H9 (cell line): ENCODE measurements at regions not wholly inside any gene's neighbourhood (a gene's known extent, or its start where the extent isn't known, plus 50 kb on each side); places are given as distances from the start of the nearest gene placed in this dataset.
A peak's percentile ranks its signal among the peaks of the same experiment; 100 is the strongest.

Source experiments
- DNase-seq: peaks from one replicate; pipeline ENCODE4 v3.0.0-alpha.2; 2017
- H2AFZ ChIP-seq: one replicate; pipeline ENCODE4 v1.6.1; 2013; ENCODE audit warnings: mild to moderate bottlenecking, low read length, control low read depth, moderate library complexity
- H2AK5ac ChIP-seq: 2 replicates; pipeline ENCODE4 v1.6.1; 2013; ENCODE audit warnings: low read length, control low read depth, mixed read lengths; ENCODE audit not compliant: insufficient read length
- H2BK120ac ChIP-seq: one replicate; pipeline ENCODE4 v1.6.1; 2013; ENCODE audit warnings: low read depth, mild to moderate bottlenecking, low read length, control low read depth, inconsistent platforms; ENCODE audit not compliant: poor library complexity, severe bottlenecking
- H2BK12ac ChIP-seq: 2 replicates; pipeline ENCODE4 v1.6.1; 2013; ENCODE audit warnings: low read length, control low read depth, mixed read lengths, low read depth; ENCODE audit not compliant: insufficient read length
- H2BK15ac ChIP-seq: 2 replicates; pipeline ENCODE4 v1.6.1; 2013; ENCODE audit warnings: low read depth, low read length, control low read depth
- H2BK20ac ChIP-seq: one replicate; pipeline ENCODE4 v1.6.1; 2013; ENCODE audit warnings: low read depth, mild to moderate bottlenecking, low read length, control low read depth, inconsistent platforms; ENCODE audit not compliant: poor library complexity, severe bottlenecking
- H2BK5ac ChIP-seq: 2 replicates; pipeline ENCODE4 v1.6.1; 2013; ENCODE audit warnings: low read length, control low read depth, mixed read lengths; ENCODE audit not compliant: insufficient read length
- H3K14ac ChIP-seq: 2 replicates; pipeline ENCODE4 v1.6.1; 2013; ENCODE audit warnings: low read length, control low read depth; ENCODE audit not compliant: insufficient read depth
- H3K18ac ChIP-seq: 2 replicates; pipeline ENCODE4 v1.6.1; 2013; ENCODE audit warnings: low read depth, mild to moderate bottlenecking, mixed read lengths, low read length, control low read depth; ENCODE audit not compliant: insufficient read length
- H3K23ac ChIP-seq: 2 replicates; pipeline ENCODE4 v1.6.1; 2013; ENCODE audit warnings: low read length, control low read depth, mixed read lengths, low read depth; ENCODE audit not compliant: insufficient read length
- H3K23me2 ChIP-seq: 2 replicates; pipeline ENCODE4 v1.6.1; 2013; ENCODE audit warnings: low read depth, mild to moderate bottlenecking, mixed read lengths, low read length, control low read depth; ENCODE audit not compliant: insufficient read length, poor library complexity, severe bottlenecking
- H3K27ac ChIP-seq: 2 replicates; pipeline ENCODE4 v1.5.1; 2013; ENCODE audit warnings: low read length, control low read depth, mixed read lengths, low read depth; ENCODE audit not compliant: insufficient read length
- H3K27me3 ChIP-seq: 2 replicates; pipeline ENCODE4 v1.6.1; 2013; ENCODE audit warnings: low read length, control low read depth, inconsistent platforms; ENCODE audit not compliant: insufficient read depth
- H3K4ac ChIP-seq: 2 replicates; pipeline ENCODE4 v1.6.1; 2013; ENCODE audit warnings: low read depth, mild to moderate bottlenecking, control low read depth, inconsistent platforms, low read length, moderate library complexity
- H3K4me1 ChIP-seq: 2 replicates; pipeline ENCODE4 v1.6.1; 2013; ENCODE audit warnings: low read length, control low read depth, inconsistent platforms; ENCODE audit not compliant: insufficient read depth
- H3K4me2 ChIP-seq: 2 replicates; pipeline ENCODE4 v1.6.1; 2013; ENCODE audit warnings: low read length, control low read depth, mixed read lengths; ENCODE audit not compliant: insufficient read length, insufficient read depth
- H3K56ac ChIP-seq: 2 replicates; pipeline ENCODE4 v1.6.1; 2013; ENCODE audit warnings: low read depth, mild to moderate bottlenecking, mixed read lengths, low read length, control low read depth; ENCODE audit not compliant: insufficient read length
- H3K79me1 ChIP-seq: 2 replicates; pipeline ENCODE4 v1.6.1; 2013; ENCODE audit warnings: low read depth, mild to moderate bottlenecking, moderate library complexity, low read length, control low read depth, inconsistent platforms; ENCODE audit not compliant: insufficient read depth, poor library complexity, severe bottlenecking
- H3K79me2 ChIP-seq: 2 replicates; pipeline ENCODE4 v1.6.1; 2013; ENCODE audit warnings: low read length, control low read depth, inconsistent platforms; ENCODE audit not compliant: insufficient read depth
- H3K9ac ChIP-seq: 2 replicates; pipeline ENCODE4 v1.6.1; 2013; ENCODE audit warnings: low read length, control low read depth, mixed read lengths; ENCODE audit not compliant: insufficient read length; ENCODE audit errors: extremely low read depth
- H3K9me3 ChIP-seq: one replicate; pipeline ENCODE4 v1.6.1; 2013; ENCODE audit warnings: low read depth, low read length, inconsistent platforms; ENCODE audit not compliant: control insufficient read depth
- H3T11ph ChIP-seq: one replicate; pipeline ENCODE4 v1.6.1; 2013; ENCODE audit warnings: mild to moderate bottlenecking, low read length, control low read depth, inconsistent platforms
- H4K20me1 ChIP-seq: one replicate; pipeline ENCODE4 v1.6.1; 2013; ENCODE audit not compliant: control insufficient read depth, insufficient read length, insufficient read depth
- H4K5ac ChIP-seq: 2 replicates; pipeline ENCODE4 v1.6.1; 2013; ENCODE audit warnings: low read depth, mild to moderate bottlenecking, mixed read lengths, low read length, control low read depth; ENCODE audit not compliant: insufficient read length
- H4K8ac ChIP-seq: replicated peaks from 2 replicates; pipeline ENCODE4 v1.6.1; 2013; ENCODE audit warnings: low read length, control low read depth, mixed read lengths, low read depth; ENCODE audit not compliant: insufficient read length
- H4K91ac ChIP-seq: 2 replicates; pipeline ENCODE4 v1.6.1; 2013; ENCODE audit warnings: low read depth, mild to moderate bottlenecking, moderate library complexity, mixed read lengths, low read length, control low read depth; ENCODE audit not compliant: insufficient read length
- H3K27ac Mint-ChIP-seq, 3 experiments: 2 replicates in 2 of 3; 3 replicates in 1 of 3; pipeline ENCODE4 v1.8.0; 2020 to 2021; ENCODE audit warnings: mixed read lengths in 3 of 3, mild to moderate bottlenecking in 1 of 3, moderate library complexity in 1 of 3
- H3K27me3 Mint-ChIP-seq: 2 replicates; pipeline ENCODE4 v1.8.0; 2021; ENCODE audit warnings: low read depth, mild to moderate bottlenecking, moderate library complexity, mixed read lengths
- H3K36me3 Mint-ChIP-seq, 3 experiments: 2 replicates in 2 of 3; 3 replicates in 1 of 3; pipeline ENCODE4 v1.8.0; 2020 to 2021; ENCODE audit warnings: low read depth in 3 of 3, mixed read lengths in 3 of 3; ENCODE audit not compliant: insufficient read depth in 1 of 3
- H3K4me1 Mint-ChIP-seq, 2 experiments: 2 replicates each; pipeline ENCODE4 v1.8.0; 2020; ENCODE audit warnings: mixed read lengths in 2 of 2
- H3K4me3 Mint-ChIP-seq, 2 experiments: 2 replicates in 1 of 2; 3 replicates in 1 of 2; pipeline ENCODE4 v1.8.0; 2020 to 2021; ENCODE audit warnings: mild to moderate bottlenecking in 2 of 2, mixed read lengths in 2 of 2, moderate library complexity in 1 of 2
- H3K9me3 Mint-ChIP-seq, 2 experiments: 2 replicates in 1 of 2; 3 replicates in 1 of 2; pipeline ENCODE4 v1.8.0; 2020; ENCODE audit warnings: mild to moderate bottlenecking in 2 of 2, mixed read lengths in 2 of 2, moderate library complexity in 1 of 2
- WGBS: extraction: QIAGEN DNeasy Blood & Tissue Kit; methylation state at CpG from one replicate; pipeline ENCODE4 v1.1.7; 2013; ENCODE audit warnings: missing lambda C conversion rate, low lambda C conversion rate, mixed read lengths; ENCODE audit not compliant: insufficient read length; ENCODE audit errors: extremely low coverage; 5-methylcytosine and 5-hydroxymethylcytosine counted together
- TF ChIP-seq, protein P1 (sequence below): fragments of 200-600 bp; sonication (generic); conservative IDR thresholded peaks from 3 replicates; pipeline ENCODE4 v1.8.0; 2021; ENCODE audit warnings: antibody characterized with exemption, mild to moderate bottlenecking

GRCh38 chr22:49528420-49528720 is 299.3 kb downstream of the BRD1 start:
- H3K27me3 ChIP-seq: no peaks in the 10 kb centered on the region
- WGBS: no CpG with 5 or more reads among the region's 6 CpGs
- Mint-ChIP-seq H3K9me3 (peaks cover 0 to 10% of the 10 kb centered on the region in 2 experiments; a peak in 2 of 5 replicates), H3K4me3 (no peak overlapping the region), H3K4me1 (peaks cover 28 to 40% of the 10 kb centered on the region in 2 experiments), H3K27ac (0 out of 7 replicates have a peak overlapping the region, but pooled peaks of 1 of the 3 experiments have one; percentile 28), H3K27me3 (peaks cover 4% of the 10 kb centered on the region), H3K36me3 (no peaks in the 10 kb centered on the region)
- no peak overlapping the region for H3K56ac ChIP-seq
- no peaks in the 10 kb centered on the region for H3K79me1 ChIP-seq
- DNase-seq: no peak
- no peak overlapping the region for H2BK5ac ChIP-seq
- H3K18ac ChIP-seq: no peak overlapping the region
- no peaks in the 10 kb centered on the region for H4K20me1 ChIP-seq
- no peaks in the 10 kb centered on the region for H3K23me2 ChIP-seq
- no peak overlapping the region for H4K91ac ChIP-seq
- TF ChIP-seq, protein P1, sequence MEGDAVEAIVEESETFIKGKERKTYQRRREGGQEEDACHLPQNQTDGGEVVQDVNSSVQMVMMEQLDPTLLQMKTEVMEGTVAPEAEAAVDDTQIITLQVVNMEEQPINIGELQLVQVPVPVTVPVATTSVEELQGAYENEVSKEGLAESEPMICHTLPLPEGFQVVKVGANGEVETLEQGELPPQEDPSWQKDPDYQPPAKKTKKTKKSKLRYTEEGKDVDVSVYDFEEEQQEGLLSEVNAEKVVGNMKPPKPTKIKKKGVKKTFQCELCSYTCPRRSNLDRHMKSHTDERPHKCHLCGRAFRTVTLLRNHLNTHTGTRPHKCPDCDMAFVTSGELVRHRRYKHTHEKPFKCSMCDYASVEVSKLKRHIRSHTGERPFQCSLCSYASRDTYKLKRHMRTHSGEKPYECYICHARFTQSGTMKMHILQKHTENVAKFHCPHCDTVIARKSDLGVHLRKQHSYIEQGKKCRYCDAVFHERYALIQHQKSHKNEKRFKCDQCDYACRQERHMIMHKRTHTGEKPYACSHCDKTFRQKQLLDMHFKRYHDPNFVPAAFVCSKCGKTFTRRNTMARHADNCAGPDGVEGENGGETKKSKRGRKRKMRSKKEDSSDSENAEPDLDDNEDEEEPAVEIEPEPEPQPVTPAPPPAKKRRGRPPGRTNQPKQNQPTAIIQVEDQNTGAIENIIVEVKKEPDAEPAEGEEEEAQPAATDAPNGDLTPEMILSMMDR: no peak
- no peak overlapping the region for H3K4ac ChIP-seq
- no peak overlapping the region for H3K27ac ChIP-seq
- no peak overlapping the region for H2BK120ac ChIP-seq
- no peak overlapping the region for H3K23ac ChIP-seq
- H2AK5ac ChIP-seq: no peak overlapping the region
- no peak overlapping the region for H4K5ac ChIP-seq
- H3K14ac ChIP-seq: no peak overlapping the region; the same call in 1 of the 2 replicates
- no peak overlapping the region for H3K9ac ChIP-seq
- H3K4me2 ChIP-seq: no peak overlapping the region
- H2BK12ac ChIP-seq: no peak overlapping the region
- no peak overlapping the region for H2BK20ac ChIP-seq
- no peaks in the 10 kb centered on the region for H3K9me3 ChIP-seq
- no peak overlapping the region for H2AFZ ChIP-seq
- H3T11ph ChIP-seq: no peak overlapping the region
- no peaks in the 10 kb centered on the region for H3K79me2 ChIP-seq
- peaks cover 3% of the 10 kb centered on the region; the same call in 1 of the 2 replicates for H3K4me1 ChIP-seq
- no peak overlapping the region for H2BK15ac ChIP-seq
- no peak overlapping the region for H4K8ac ChIP-seq
